ENCODE measurements at regions not wholly inside any gene's neighbourhood (a gene's known extent, or its start where the extent isn't known, plus 50 kb on each side); places are given as distances from the start of the nearest gene placed in this dataset.

GRCh38 chr5:33261747-33262146, 179.0 kb upstream of the TARS1 start:
- H3K4me1 Mint-ChIP-seq (ENCODE audit: low read depth, unreplicated experiment): no peaks in the 10 kb centered on the region
- no peaks in the 10 kb centered on the region for H3K27me3 Mint-ChIP-seq (ENCODE audit: unreplicated experiment)
- no peak for TF ChIP-seq CTCF (IDR thresholded peaks at IDR 0.05; ENCODE audit: partially characterized antibody, unreplicated experiment)

GRCh38 chr5:33267801-33268200, 173.0 kb upstream of the TARS1 start:
- H3K27me3 Mint-ChIP-seq (ENCODE audit: unreplicated experiment): no peaks in the 10 kb centered on the region
- no peak overlapping the region for H3K27ac Mint-ChIP-seq (ENCODE audit: unreplicated experiment)
- H3K36me3 Mint-ChIP-seq (ENCODE audit: unreplicated experiment): no peaks in the 10 kb centered on the region
- DNase-seq: no peak
- no peaks in the 10 kb centered on the region for H3K4me1 Mint-ChIP-seq (ENCODE audit: low read depth, unreplicated experiment)
- H3K4me3 Mint-ChIP-seq (ENCODE audit: unreplicated experiment): no peak overlapping the region
- TF ChIP-seq CTCF (IDR thresholded peaks at IDR 0.05; ENCODE audit: partially characterized antibody, unreplicated experiment): no peak
- peaks cover 3% of the 10 kb centered on the region for H3K9me3 Mint-ChIP-seq (ENCODE audit: unreplicated experiment)

More at GRCh38 chr5:33261747-33262146, 179.0 kb upstream of the TARS1 start:
- Mint-ChIP-seq H3K27ac (ENCODE audit: unreplicated experiment) (no peak overlapping the region), H3K9me3 (ENCODE audit: unreplicated experiment) (peaks cover 1% of the 10 kb centered on the region), H3K36me3 (ENCODE audit: unreplicated experiment) (no peaks in the 10 kb centered on the region), H3K4me3 (ENCODE audit: unreplicated experiment) (no peak overlapping the region)
- no peak for DNase-seq

GRCh38 chr5:33268374-33268773, 172.4 kb upstream of the TARS1 start:
- Mint-ChIP-seq H3K27me3 (ENCODE audit: unreplicated experiment) (no peaks in the 10 kb centered on the region), H3K9me3 (ENCODE audit: unreplicated experiment) (peaks cover 2% of the 10 kb centered on the region), H3K4me1 (ENCODE audit: low read depth, unreplicated experiment) (no peaks in the 10 kb centered on the region), H3K36me3 (ENCODE audit: unreplicated experiment) (no peaks in the 10 kb centered on the region), H3K4me3 (ENCODE audit: unreplicated experiment) (no peak overlapping the region), H3K27ac (ENCODE audit: unreplicated experiment) (no peak overlapping the region)
- no peak for DNase-seq
- TF ChIP-seq CTCF (IDR thresholded peaks at IDR 0.05; ENCODE audit: partially characterized antibody, unreplicated experiment): no peak

- Mint-ChIP-seq H3K4me1 (ENCODE audit: low read depth, unreplicated experiment) (no peaks in the 10 kb centered on the region), H3K36me3 (ENCODE audit: unreplicated experiment) (no peaks in the 10 kb centered on the region), H3K27ac (ENCODE audit: unreplicated experiment) (no peak overlapping the region), H3K27me3 (ENCODE audit: unreplicated experiment) (no peaks in the 10 kb centered on the region), H3K4me3 (ENCODE audit: unreplicated experiment) (no peak overlapping the region), H3K9me3 (ENCODE audit: unreplicated experiment) (peaks cover 1% of the 10 kb centered on the region)
- TF ChIP-seq CTCF (IDR thresholded peaks at IDR 0.05; ENCODE audit: partially characterized antibody, unreplicated experiment): no peak
- no peak for DNase-seq
Measured at GRCh38 chr5:33270671-33271070, 170.1 kb upstream of the TARS1 start.

- Mint-ChIP-seq H3K36me3 (ENCODE audit: unreplicated experiment) (no peaks in the 10 kb centered on the region), H3K4me1 (ENCODE audit: low read depth, unreplicated experiment) (no peaks in the 10 kb centered on the region), H3K9me3 (ENCODE audit: unreplicated experiment) (peaks cover 1% of the 10 kb centered on the region), H3K4me3 (ENCODE audit: unreplicated experiment) (no peak overlapping the region), H3K27ac (ENCODE audit: unreplicated experiment) (no peak overlapping the region), H3K27me3 (ENCODE audit: unreplicated experiment) (peaks cover 2% of the 10 kb centered on the region)
- DNase-seq: no peak
- no peak for TF ChIP-seq CTCF (IDR thresholded peaks at IDR 0.05; ENCODE audit: partially characterized antibody, unreplicated experiment)
Measured at GRCh38 chr5:33271606-33272005, 169.2 kb upstream of the TARS1 start.
